HG03575 (cell line): ENCODE measurements at regions not wholly inside any gene's neighbourhood (a gene's known extent, or its start where the extent isn't known, plus 50 kb on each side); places are given as distances from the start of the nearest gene placed in this dataset.
"Not testable (repeated sequence)": the region's sequence is repeated elsewhere in the genome, so short reads cannot be mapped to it uniquely, and the experiment has no call there.

ENCODE experiments used
- ATAC-seq: cut with Tn5 transposase; IDR thresholded peaks from one replicate; pipeline ENCODE4 v1.9.1; 2021; ENCODE audit not compliant: unreplicated experiment, insufficient number of reproducible peaks, low FRiP score; ENCODE audit errors: extremely low read depth

GRCh38 chr12:4822572-4822971 lies 87.1 kb upstream of the KCNA1 start:
- no peak for ATAC-seq

- ATAC-seq, result no peak
Observed at GRCh38 chr12:4824380-4824779, 85.3 kb upstream of the KCNA1 start.

GRCh38 chr12:4825011-4825858 lies 84.5 kb upstream of the KCNA1 start:
- ATAC-seq, result no peak

GRCh38 chr12:4826909-4827308 lies 82.8 kb upstream of the KCNA1 start:
- ATAC-seq, result no peak

DNA sequence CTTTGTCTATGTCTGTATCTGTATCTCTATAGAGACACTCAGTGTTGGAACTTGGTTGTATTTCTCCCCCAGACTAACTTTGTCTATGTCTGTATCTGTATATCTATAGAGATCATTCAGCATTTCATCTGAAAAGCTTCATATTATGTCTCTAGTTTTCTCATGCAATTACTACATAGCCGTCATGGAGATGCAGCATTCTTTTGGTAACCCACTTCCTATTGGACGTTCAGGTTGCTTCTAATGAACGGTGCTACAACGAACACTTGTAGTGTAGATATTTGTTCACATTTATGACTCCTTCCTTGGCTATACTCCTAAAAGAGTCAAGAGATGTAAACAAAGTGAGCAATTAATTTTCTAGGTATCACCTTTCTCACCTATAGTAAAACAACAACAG lies 81.5 kb upstream of the KCNA1 start:
- no peak for ATAC-seq

DNA sequence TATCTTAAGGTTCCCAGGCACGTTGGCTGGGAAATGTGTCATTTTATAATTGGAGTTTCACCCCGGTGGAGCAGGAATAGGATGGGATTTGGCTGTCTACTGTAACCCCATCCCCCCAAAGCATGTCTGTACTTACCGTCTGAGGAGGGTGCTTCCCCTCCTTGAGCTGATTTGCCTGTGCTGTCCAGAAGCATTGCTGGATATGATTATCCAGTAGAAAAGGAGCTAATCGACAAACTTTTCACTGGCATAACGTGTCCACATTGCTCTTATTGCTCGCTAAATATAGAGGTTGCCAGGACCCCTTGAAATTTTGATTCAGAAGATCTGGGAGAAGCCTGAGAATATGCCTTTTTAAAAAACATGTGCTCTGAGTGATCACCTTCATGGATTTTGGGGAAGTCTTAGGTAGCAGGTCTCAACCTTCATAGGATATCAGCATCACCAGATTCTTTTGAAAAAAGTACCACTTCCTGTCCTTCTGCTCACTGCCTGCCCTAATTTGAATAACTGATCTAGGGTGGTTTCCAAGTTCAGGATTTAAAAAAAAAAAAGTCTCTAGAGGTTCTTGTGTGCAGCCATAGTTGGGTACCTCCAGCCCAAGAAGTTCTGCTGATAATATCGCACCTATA lies 80.4 kb upstream of the KCNA1 start:
- peak; percentile 79 for ATAC-seq

GRCh38 chr12:4829793-4830162 lies 79.9 kb upstream of the KCNA1 start:
- no peak for ATAC-seq

- ATAC-seq, result no peak
Observed at GRCh38 chr12:4830556-4831210, 79.0 kb upstream of the KCNA1 start.

GRCh38 chr12:4833053-4833452 lies 76.7 kb upstream of the KCNA1 start:
- no peak for ATAC-seq

- ATAC-seq, result no peak
Observed at GRCh38 chr12:4833524-4833923, 76.2 kb upstream of the KCNA1 start.

DNA sequence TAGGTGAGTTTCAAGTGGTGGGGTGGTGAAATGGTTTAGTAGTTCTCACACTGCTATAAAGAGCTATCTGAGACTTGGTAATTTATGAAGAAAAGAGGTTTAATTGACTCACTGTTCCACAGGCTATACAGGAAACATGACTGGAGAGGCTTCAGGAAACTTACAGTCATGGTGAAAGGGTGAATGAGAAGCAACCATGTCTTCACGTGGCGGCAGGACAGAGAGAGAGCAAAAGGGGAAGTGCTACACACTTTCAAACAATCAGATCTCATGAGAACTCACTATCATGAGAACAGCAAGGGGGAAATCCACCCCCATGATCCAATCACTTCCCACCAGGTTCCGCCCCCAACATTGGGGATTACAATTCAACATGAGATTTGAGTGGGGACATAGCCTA lies 67.3 kb upstream of the KCNA1 start:
- not testable (repeated sequence) for ATAC-seq

DNA sequence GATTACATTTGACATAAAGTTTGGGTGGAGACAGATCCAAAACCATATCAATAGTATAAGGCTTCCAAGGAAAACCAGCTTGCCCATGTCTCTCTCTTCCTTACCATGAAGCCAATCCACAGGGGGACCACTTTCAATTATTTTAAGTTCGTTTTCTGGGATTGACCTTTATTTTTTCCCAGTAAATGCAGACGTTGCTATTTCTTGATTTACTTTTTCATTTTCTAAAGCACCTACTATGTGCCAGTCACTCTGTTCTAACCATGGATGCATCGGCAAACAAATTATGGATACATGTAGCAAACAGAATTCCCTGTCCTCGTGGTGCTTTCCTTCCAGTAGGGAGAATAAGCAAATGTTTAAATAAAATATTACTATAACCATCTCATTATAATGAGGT lies 65.8 kb upstream of the KCNA1 start:
- no peak for ATAC-seq

- ATAC-seq, result no peak
Observed at GRCh38 chr12:4847713-4848112, 62.0 kb upstream of the KCNA1 start.

DNA sequence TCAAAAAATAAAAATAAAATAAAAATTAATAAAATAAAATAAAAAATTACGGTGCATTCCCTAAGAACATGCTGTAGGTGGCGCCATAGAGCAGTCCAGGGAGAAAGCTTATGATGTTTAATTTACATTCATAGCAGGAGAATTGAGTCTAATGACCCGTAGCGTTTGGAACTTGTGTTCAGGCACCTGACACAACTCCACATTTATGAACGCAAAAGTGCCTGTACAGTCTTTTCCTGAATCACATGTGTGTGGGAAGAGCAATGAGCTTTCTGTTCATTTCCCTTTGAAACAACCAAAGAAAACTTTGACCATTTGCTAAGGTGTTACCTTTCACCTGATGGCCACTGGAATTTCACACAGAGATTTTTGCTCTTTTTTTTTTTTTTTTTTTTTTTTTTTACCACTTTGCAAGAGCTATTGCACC lies 60.6 kb upstream of the KCNA1 start:
- ATAC-seq, result no peak

DNA sequence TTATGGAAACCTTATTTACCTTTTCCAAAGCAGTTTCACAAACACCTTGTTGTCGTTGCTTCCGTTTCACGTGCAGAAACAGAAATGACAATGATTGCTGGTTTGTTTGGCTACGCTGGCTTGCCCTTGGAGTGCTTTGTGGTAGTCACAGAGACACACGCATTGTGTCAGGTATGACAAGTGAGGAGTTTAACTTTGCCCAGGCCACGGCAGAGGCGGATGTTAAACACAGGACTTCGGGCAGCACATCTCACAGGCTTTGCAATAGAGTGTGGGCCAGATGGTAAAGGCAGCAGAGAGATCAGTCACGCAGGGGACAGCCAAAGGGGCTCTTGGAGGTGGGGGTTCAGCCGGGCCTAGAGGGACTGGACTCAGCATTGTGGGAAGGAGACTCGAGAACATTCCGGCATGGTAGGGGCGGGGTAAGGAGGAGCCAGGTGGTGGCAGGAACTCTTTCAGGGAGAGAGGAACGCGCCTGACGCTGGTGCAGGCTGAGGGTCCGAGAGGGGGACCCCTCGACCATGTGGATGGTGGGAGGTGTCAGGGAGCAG lies 59.8 kb upstream of the KCNA1 start:
- ATAC-seq, result no peak

DNA sequence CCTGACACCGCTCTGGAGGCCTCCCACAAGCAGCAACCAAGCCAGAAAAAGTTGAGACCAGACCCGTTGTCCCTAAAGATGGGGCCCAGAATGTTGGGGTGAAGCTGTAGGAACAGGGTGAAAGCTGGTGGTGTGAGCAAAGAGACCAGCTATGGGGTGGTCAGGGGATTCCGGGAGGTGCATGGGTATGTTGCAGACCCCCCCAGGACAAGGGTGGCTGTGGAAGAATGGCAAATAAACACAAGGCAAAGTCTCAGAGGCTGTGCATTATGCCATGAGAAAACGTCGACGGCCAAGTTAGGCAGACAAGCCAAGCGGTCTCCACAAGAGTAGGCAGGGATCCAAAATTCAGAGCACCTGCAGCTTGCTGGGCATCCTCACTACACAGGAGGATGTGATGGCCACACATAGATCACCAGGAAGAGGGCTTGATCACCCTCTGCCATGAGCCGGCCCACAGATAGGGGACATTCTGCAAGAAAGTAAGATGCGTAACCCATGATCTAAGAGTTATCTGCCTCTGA lies 58.8 kb upstream of the KCNA1 start:
- no peak for ATAC-seq

GRCh38 chr12:4852308-4852707 lies 57.4 kb upstream of the KCNA1 start:
- no peak for ATAC-seq

- no peak for ATAC-seq
Observed at GRCh38 chr12:4852911-4853310, 56.8 kb upstream of the KCNA1 start.

DNA sequence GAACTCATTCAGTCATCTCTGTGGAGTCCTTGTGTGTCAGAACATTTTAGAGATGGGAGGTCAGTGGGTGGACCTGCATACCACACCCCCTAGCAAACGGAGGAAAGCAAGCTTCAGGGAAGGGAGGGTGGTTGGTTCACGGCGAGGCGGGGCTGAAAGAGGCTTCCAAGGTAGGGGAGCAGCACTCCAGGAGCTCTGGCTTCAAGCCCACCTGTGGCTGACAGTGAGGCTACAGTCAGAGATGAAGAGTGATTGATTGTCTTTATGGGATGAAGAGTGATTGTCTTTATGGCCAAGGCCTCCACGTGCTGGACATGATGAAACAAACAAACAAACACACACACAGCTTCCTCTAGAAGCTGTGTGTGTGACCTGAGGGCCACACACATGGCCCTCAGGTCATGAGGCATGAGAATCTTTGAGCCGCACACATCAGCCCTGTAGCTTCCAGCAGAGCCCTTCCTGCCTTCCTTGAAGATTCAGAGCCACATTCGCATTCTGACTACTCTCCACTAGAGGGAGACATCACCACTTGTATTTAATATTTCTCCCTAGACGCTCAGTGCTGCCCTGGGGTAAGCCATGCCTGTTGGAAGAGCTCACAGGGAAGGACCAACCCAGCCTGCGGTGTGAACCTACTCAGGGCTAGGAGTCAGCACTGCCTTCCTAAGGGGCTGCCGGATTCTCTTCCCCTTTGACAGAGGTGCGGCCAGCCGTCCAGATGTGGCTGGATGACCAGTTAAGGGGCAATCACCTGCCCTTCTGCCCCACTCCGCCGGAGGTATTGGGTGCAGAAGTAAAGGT lies 54.4 kb upstream of the KCNA1 start:
- ATAC-seq, result no peak
